ENCODE measurements at regions not wholly inside any gene's neighbourhood (a gene's known extent, or its start where the extent isn't known, plus 50 kb on each side); places are given as distances from the start of the nearest gene placed in this dataset.
"Not testable (repeated sequence)": the region's sequence is repeated elsewhere in the genome, so short reads cannot be mapped to it uniquely, and the experiment has no call there.

- not testable (repeated sequence) for H3K4me3 ChIP-seq (replicated peaks; ENCODE audit: low read depth, low read length); DNase-seq (ENCODE audit: extremely low read depth, low read depth)
These were observed 51.2 kb upstream of the TNK2 start for GRCh38 chr3:195959367-195960157.

- DNase-seq (ENCODE audit: extremely low read depth, low read depth); H3K4me3 ChIP-seq (replicated peaks; ENCODE audit: low read depth, low read length): not testable (repeated sequence)
These were observed 50.4 kb upstream of the TNK2 start for GRCh38 chr3:195958736-195959135.
